GM23338 (cell line): ENCODE measurements at regions not wholly inside any gene's neighbourhood (a gene's known extent, or its start where the extent isn't known, plus 50 kb on each side); places are given as distances from the start of the nearest gene placed in this dataset.

Experiments
- ATAC-seq: fragments of 200-7000 bp; cut with Tn5 transposase; 3 replicates; pipeline ENCODE4 v1.9.1; 2020
- DNase-seq: peaks from one replicate; pipeline ENCODE4 v3.0.0-alpha.2; 2015; ENCODE audit warnings: low spot score
- H2AFZ ChIP-seq: fragments of 200-600 bp; sonication (generic); 2 replicates; pipeline ENCODE4 v1.8.0; 2016; ENCODE audit warnings: antibody characterized with exemption, mild to moderate bottlenecking, moderate library complexity
- H3F3A ChIP-seq: fragments of 200-600 bp; sonication (generic); replicated peaks from 2 replicates; pipeline ENCODE4 v1.8.0; 2017; ENCODE audit warnings: antibody characterized with exemption, mixed run types, low read depth
- H3K27ac ChIP-seq: fragments of 200-600 bp; sonication (generic); 2 replicates; pipeline ENCODE4 v1.6.1; 2016; ENCODE audit warnings: low read depth
- H3K27me3 ChIP-seq: fragments of 200-600 bp; sonication (generic); 2 replicates; pipeline ENCODE4 v1.8.0; 2016; ENCODE audit warnings: mild to moderate bottlenecking, mixed run types, moderate library complexity; ENCODE audit not compliant: insufficient read depth
- H3K36me3 ChIP-seq: fragments of 200-600 bp; sonication (generic); 2 replicates; pipeline ENCODE4 v1.8.0; 2016; ENCODE audit warnings: mild to moderate bottlenecking; ENCODE audit not compliant: insufficient read depth
- H3K4me1 ChIP-seq: fragments of 200-600 bp; sonication (generic); 2 replicates; pipeline ENCODE4 v1.8.0; 2016; ENCODE audit warnings: mild to moderate bottlenecking, moderate library complexity; ENCODE audit not compliant: insufficient read depth
- H3K4me2 ChIP-seq: fragments of 200-600 bp; sonication (generic); 2 replicates; pipeline ENCODE4 v1.7.1; 2017; ENCODE audit warnings: mixed run types
- H3K4me3 ChIP-seq: fragments of 200-600 bp; sonication (generic); 2 replicates; pipeline ENCODE4 v1.6.1; 2016; ENCODE audit warnings: mixed run types
- H3K79me2 ChIP-seq: fragments of 200-600 bp; sonication (generic); replicated peaks from 2 replicates; pipeline ENCODE4 v1.8.0; 2017; ENCODE audit warnings: mild to moderate bottlenecking; ENCODE audit not compliant: insufficient read depth
- H3K9me2 ChIP-seq: fragments of 200-600 bp; sonication (generic); 2 replicates; pipeline ENCODE4 v1.8.0; 2017; ENCODE audit not compliant: insufficient read depth
- H4K20me1 ChIP-seq: fragments of 200-600 bp; sonication (generic); replicated peaks from 2 replicates; pipeline ENCODE4 v1.8.0; 2017; ENCODE audit warnings: mild to moderate bottlenecking; ENCODE audit not compliant: insufficient read depth
- H3K27ac Mint-ChIP-seq: 2 replicates; pipeline ENCODE4 v1.8.0; 2020; ENCODE audit warnings: inconsistent platforms, mild to moderate bottlenecking, moderate library complexity, mixed read lengths
- H3K27me3 Mint-ChIP-seq: 3 replicates; pipeline ENCODE4 v1.8.0; 2022; ENCODE audit warnings: low read depth, mild to moderate bottlenecking, moderate library complexity, mixed read lengths, inconsistent platforms; ENCODE audit not compliant: insufficient read depth, poor library complexity
- H3K36me3 Mint-ChIP-seq: 3 replicates; pipeline ENCODE4 v1.8.0; 2021; ENCODE audit warnings: low read depth, mild to moderate bottlenecking, inconsistent platforms, moderate library complexity, mixed read lengths
- H3K4me1 Mint-ChIP-seq: 3 replicates; pipeline ENCODE4 v1.8.0; 2020; ENCODE audit warnings: mild to moderate bottlenecking, inconsistent platforms, mixed read lengths
- H3K4me3 Mint-ChIP-seq: 3 replicates; pipeline ENCODE4 v1.8.0; 2021; ENCODE audit warnings: moderate library complexity, mild to moderate bottlenecking, inconsistent platforms, mixed read lengths
- H3K9me3 Mint-ChIP-seq: 3 replicates; pipeline ENCODE4 v1.8.0; 2020; ENCODE audit warnings: moderate library complexity, mild to moderate bottlenecking, inconsistent platforms, mixed read lengths
- CREB1 ChIP-seq: fragments of 250-450 bp; sonication (Bioruptor Pico); IDR thresholded peaks from 2 replicates; pipeline ENCODE4 v1.5.0; 2020; ENCODE audit warnings: low read depth, mild to moderate bottlenecking, moderate library complexity
- EZH2 ChIP-seq: fragments of 200-600 bp; sonication (generic); IDR thresholded peaks from one replicate; pipeline ENCODE4 v1.8.0; 2017; ENCODE audit warnings: antibody characterized with exemption, mild to moderate bottlenecking, low read depth; ENCODE audit not compliant: unreplicated experiment
- EZH2phosphoT487 ChIP-seq: fragments of 200-600 bp; sonication (generic); IDR thresholded peaks from one replicate; pipeline ENCODE4 v1.8.1; 2018; ENCODE audit warnings: antibody characterized with exemption; ENCODE audit not compliant: unreplicated experiment
- JUNB ChIP-seq: IDR thresholded peaks from one replicate; pipeline ENCODE4 v1.6.1; 2016; ENCODE audit warnings: antibody characterized with exemption; ENCODE audit not compliant: unreplicated experiment
- NANOG ChIP-seq: IDR thresholded peaks from 2 replicates; pipeline ENCODE4 v1.6.1; 2016; ENCODE audit warnings: antibody characterized with exemption, borderline replicate concordance
- POLR2AphosphoS5 ChIP-seq: IDR thresholded peaks from 2 replicates; pipeline ENCODE4 v1.6.1; 2016; ENCODE audit warnings: antibody characterized with exemption, low read depth
- REST ChIP-seq: IDR thresholded peaks from one replicate; pipeline ENCODE4 v1.6.1; 2018; ENCODE audit warnings: antibody characterized with exemption; ENCODE audit not compliant: unreplicated experiment
- STAT1 ChIP-seq: IDR thresholded peaks from one replicate; pipeline ENCODE4 v1.6.1; 2016; ENCODE audit warnings: antibody characterized with exemption; ENCODE audit not compliant: unreplicated experiment
- ZNF114 ChIP-seq: fragments of 250-450 bp; sonication (Bioruptor Pico); IDR thresholded peaks from 2 replicates; pipeline ENCODE4 v1.5.0; 2020; ENCODE audit warnings: mild to moderate bottlenecking, moderate library complexity
- ZNF331 ChIP-seq: fragments of 250-450 bp; sonication (Bioruptor Pico); IDR thresholded peaks from 2 replicates; pipeline ENCODE4 v1.5.0; 2020; ENCODE audit warnings: low read depth, mild to moderate bottlenecking, moderate library complexity
- TF ChIP-seq, protein P1 (sequence below), 2 experiments: fragments of 200-600 bp in 1 of 2; sonication (generic) in 1 of 2; conservative IDR thresholded peaks; 2 replicates each; pipeline versions ENCODE4 v1.5.1 to v1.6.1; 2016 to 2017; ENCODE audit warnings: antibody characterized with exemption in 2 of 2, low read depth in 2 of 2, mild to moderate bottlenecking in 2 of 2, moderate library complexity in 1 of 2
- TF ChIP-seq, protein P2 (sequence below): fragments of 250-450 bp; sonication (Bioruptor Pico); IDR thresholded peaks from 2 replicates; pipeline ENCODE4 v1.5.0; 2020; ENCODE audit warnings: mild to moderate bottlenecking, moderate library complexity
- TF ChIP-seq, protein P3 (sequence below): IDR thresholded peaks from 2 replicates; pipeline ENCODE4 v1.6.1; 2016; ENCODE audit warnings: antibody characterized with exemption

- no peaks in the 10 kb centered on the region for H4K20me1 ChIP-seq
- no peaks in the 10 kb centered on the region for H3K9me2 ChIP-seq
- DNase-seq (no peak), ATAC-seq (no peak)
- Mint-ChIP-seq H3K4me3 (no peak overlapping the region), H3K36me3 (peaks cover 2% of the 10 kb centered on the region; the same call in 1 of the 3 replicates), H3K9me3 (peaks cover 13% of the 10 kb centered on the region), H3K27me3 (peaks cover 4% of the 10 kb centered on the region), H3K4me1 (peaks cover 15% of the 10 kb centered on the region), H3K27ac (no peak overlapping the region)
- H2AFZ ChIP-seq: no peak overlapping the region
- H3F3A ChIP-seq: peaks cover 3% of the 10 kb centered on the region; the same call in 1 of the 2 replicates
- no peak overlapping the region for H3K4me2 ChIP-seq
- no peak overlapping the region for H3K27ac ChIP-seq
- no peak for TF ChIP-seq REST
- TF ChIP-seq NANOG: no peak
- TF ChIP-seq, protein P1, sequence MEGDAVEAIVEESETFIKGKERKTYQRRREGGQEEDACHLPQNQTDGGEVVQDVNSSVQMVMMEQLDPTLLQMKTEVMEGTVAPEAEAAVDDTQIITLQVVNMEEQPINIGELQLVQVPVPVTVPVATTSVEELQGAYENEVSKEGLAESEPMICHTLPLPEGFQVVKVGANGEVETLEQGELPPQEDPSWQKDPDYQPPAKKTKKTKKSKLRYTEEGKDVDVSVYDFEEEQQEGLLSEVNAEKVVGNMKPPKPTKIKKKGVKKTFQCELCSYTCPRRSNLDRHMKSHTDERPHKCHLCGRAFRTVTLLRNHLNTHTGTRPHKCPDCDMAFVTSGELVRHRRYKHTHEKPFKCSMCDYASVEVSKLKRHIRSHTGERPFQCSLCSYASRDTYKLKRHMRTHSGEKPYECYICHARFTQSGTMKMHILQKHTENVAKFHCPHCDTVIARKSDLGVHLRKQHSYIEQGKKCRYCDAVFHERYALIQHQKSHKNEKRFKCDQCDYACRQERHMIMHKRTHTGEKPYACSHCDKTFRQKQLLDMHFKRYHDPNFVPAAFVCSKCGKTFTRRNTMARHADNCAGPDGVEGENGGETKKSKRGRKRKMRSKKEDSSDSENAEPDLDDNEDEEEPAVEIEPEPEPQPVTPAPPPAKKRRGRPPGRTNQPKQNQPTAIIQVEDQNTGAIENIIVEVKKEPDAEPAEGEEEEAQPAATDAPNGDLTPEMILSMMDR (conservative IDR thresholded peaks at IDR 0.05; ENCODE audit: low read depth in 2 of 2): no peak
- TF ChIP-seq EZH2: no peak
- TF ChIP-seq JUNB: no peak
- TF ChIP-seq STAT1: no peak
- TF ChIP-seq ZNF331 (CRISPR knock-in tag): no peak
- TF ChIP-seq POLR2AphosphoS5: no peak
- no peak for TF ChIP-seq EZH2phosphoT487
- TF ChIP-seq, protein P2, sequence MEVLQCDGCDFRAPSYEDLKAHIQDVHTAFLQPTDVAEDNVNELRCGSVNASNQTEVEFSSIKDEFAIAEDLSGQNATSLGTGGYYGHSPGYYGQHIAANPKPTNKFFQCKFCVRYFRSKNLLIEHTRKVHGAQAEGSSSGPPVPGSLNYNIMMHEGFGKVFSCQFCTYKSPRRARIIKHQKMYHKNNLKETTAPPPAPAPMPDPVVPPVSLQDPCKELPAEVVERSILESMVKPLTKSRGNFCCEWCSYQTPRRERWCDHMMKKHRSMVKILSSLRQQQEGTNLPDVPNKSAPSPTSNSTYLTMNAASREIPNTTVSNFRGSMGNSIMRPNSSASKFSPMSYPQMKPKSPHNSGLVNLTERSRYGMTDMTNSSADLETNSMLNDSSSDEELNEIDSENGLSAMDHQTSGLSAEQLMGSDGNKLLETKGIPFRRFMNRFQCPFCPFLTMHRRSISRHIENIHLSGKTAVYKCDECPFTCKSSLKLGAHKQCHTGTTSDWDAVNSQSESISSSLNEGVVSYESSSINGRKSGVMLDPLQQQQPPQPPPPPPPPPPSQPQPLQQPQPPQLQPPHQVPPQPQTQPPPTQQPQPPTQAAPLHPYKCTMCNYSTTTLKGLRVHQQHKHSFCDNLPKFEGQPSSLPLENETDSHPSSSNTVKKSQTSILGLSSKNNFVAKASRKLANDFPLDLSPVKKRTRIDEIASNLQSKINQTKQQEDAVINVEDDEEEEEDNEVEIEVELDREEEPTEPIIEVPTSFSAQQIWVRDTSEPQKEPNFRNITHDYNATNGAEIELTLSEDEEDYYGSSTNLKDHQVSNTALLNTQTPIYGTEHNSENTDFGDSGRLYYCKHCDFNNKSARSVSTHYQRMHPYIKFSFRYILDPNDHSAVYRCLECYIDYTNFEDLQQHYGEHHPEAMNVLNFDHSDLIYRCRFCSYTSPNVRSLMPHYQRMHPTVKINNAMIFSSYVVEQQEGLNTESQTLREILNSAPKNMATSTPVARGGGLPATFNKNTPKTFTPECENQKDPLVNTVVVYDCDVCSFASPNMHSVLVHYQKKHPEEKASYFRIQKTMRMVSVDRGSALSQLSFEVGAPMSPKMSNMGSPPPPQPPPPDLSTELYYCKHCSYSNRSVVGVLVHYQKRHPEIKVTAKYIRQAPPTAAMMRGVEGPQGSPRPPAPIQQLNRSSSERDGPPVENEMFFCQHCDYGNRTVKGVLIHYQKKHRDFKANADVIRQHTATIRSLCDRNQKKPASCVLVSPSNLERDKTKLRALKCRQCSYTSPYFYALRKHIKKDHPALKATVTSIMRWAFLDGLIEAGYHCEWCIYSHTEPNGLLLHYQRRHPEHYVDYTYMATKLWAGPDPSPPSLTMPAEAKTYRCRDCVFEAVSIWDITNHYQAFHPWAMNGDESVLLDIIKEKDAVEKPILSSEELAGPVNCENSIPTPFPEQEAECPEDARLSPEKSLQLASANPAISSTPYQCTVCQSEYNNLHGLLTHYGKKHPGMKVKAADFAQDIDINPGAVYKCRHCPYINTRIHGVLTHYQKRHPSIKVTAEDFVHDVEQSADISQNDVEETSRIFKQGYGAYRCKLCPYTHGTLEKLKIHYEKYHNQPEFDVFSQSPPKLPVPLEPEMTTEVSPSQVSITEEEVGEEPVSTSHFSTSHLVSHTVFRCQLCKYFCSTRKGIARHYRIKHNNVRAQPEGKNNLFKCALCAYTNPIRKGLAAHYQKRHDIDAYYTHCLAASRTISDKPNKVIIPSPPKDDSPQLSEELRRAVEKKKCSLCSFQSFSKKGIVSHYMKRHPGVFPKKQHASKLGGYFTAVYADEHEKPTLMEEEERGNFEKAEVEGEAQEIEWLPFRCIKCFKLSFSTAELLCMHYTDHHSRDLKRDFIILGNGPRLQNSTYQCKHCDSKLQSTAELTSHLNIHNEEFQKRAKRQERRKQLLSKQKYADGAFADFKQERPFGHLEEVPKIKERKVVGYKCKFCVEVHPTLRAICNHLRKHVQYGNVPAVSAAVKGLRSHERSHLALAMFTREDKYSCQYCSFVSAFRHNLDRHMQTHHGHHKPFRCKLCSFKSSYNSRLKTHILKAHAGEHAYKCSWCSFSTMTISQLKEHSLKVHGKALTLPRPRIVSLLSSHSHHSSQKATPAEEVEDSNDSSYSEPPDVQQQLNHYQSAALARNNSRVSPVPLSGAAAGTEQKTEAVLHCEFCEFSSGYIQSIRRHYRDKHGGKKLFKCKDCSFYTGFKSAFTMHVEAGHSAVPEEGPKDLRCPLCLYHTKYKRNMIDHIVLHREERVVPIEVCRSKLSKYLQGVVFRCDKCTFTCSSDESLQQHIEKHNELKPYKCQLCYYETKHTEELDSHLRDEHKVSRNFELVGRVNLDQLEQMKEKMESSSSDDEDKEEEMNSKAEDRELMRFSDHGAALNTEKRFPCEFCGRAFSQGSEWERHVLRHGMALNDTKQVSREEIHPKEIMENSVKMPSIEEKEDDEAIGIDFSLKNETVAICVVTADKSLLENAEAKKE (CRISPR knock-in tag): no peak
- TF ChIP-seq, protein P3, sequence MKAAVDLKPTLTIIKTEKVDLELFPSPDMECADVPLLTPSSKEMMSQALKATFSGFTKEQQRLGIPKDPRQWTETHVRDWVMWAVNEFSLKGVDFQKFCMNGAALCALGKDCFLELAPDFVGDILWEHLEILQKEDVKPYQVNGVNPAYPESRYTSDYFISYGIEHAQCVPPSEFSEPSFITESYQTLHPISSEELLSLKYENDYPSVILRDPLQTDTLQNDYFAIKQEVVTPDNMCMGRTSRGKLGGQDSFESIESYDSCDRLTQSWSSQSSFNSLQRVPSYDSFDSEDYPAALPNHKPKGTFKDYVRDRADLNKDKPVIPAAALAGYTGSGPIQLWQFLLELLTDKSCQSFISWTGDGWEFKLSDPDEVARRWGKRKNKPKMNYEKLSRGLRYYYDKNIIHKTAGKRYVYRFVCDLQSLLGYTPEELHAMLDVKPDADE: no peak
- no peak for TF ChIP-seq ZNF114 (CRISPR knock-in tag)
- no peak for TF ChIP-seq CREB1
- no peaks in the 10 kb centered on the region for H3K27me3 ChIP-seq
- peaks cover 21% of the 10 kb centered on the region for H3K4me1 ChIP-seq
- no peaks in the 10 kb centered on the region for H3K36me3 ChIP-seq
- no peaks in the 10 kb centered on the region for H3K79me2 ChIP-seq
- no peak overlapping the region for H3K4me3 ChIP-seq
Observed at GRCh38 chr2:47277187-47277586, 91.9 kb upstream of the EPCAM start.
